Activated naive CD8-positive, alpha-beta T cell treated with anti-CD3 and anti-CD28 coated beads, Interleukin-2, amount 10 ng/mL, durations not matched to agents 7 days and 5 days (primary cell): ENCODE measurements at regions not wholly inside any gene's neighbourhood (a gene's known extent, or its start where the extent isn't known, plus 50 kb on each side); places are given as distances from the start of the nearest gene placed in this dataset.
"Not testable (repeated sequence)": the region's sequence is repeated elsewhere in the genome, so short reads cannot be mapped to it uniquely, and the experiment has no call there.

ENCODE experiments used
- ATAC-seq: fragments of 150-1000 bp; cut with Tn5 transposase; one replicate; pipeline ENCODE4 v1.10.0; 2021; ENCODE audit warnings: low read depth, moderate library complexity
- POLR2A ChIA-PET: fragments of 350-600 bp; sonication (Branson Sonifier 250); formaldehyde crosslinking; loops from one replicate; lab custom pipeline; 2021; ENCODE audit warnings: antibody characterized with exemption; lab: Charles Lee
- DNase-seq: peaks from one replicate; pipeline ENCODE4 v3.0.0; 2021
- H3K27ac Mint-ChIP-seq: one replicate; pipeline ENCODE4 v1.8.0; 2022; ENCODE audit warnings: mild to moderate bottlenecking, mixed read lengths
- H3K27me3 Mint-ChIP-seq: one replicate; pipeline ENCODE4 v1.8.0; 2022; ENCODE audit warnings: mild to moderate bottlenecking, moderate library complexity, mixed read lengths
- H3K36me3 Mint-ChIP-seq: one replicate; pipeline ENCODE4 v1.8.0; 2021; ENCODE audit warnings: mild to moderate bottlenecking, mixed read lengths
- H3K4me1 Mint-ChIP-seq: one replicate; pipeline ENCODE4 v1.8.0; 2021; ENCODE audit warnings: mixed read lengths
- H3K4me3 Mint-ChIP-seq: one replicate; pipeline ENCODE4 v1.8.0; 2022; ENCODE audit warnings: mild to moderate bottlenecking, moderate library complexity, mixed read lengths
- H3K9me3 Mint-ChIP-seq: one replicate; pipeline ENCODE4 v1.8.0; 2021; ENCODE audit warnings: mixed read lengths

DNA sequence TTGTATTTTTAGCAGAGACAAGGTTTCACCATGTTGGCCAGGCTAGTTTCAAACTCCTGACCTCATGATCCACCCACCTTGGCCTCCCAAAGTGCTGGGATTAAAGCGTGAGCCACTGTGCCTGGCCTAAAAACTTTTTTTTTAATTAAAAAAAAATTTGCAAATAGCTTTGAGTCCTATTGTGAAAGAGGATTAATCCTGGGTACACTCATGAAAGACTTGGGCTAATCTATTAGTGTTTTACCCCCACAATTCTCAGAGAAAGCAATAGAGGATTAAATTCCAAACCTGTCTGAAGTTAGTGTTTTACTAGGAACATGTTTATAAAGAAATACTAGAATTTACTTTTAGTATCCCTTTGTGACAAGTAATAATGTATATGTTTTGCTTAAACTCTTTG is 76.9 kb upstream of the ITGB1 start:
- Mint-ChIP-seq H3K27me3 (peaks cover 5% of the 10 kb centered on the region), H3K4me3 (no peak overlapping the region), H3K9me3 (no peaks in the 10 kb centered on the region), H3K27ac (no peak overlapping the region), H3K36me3 (no peaks in the 10 kb centered on the region), H3K4me1 (no peaks in the 10 kb centered on the region)
- no peak for DNase-seq
- POLR2A ChIA-PET: no interaction called here
- no peak for ATAC-seq

DNA sequence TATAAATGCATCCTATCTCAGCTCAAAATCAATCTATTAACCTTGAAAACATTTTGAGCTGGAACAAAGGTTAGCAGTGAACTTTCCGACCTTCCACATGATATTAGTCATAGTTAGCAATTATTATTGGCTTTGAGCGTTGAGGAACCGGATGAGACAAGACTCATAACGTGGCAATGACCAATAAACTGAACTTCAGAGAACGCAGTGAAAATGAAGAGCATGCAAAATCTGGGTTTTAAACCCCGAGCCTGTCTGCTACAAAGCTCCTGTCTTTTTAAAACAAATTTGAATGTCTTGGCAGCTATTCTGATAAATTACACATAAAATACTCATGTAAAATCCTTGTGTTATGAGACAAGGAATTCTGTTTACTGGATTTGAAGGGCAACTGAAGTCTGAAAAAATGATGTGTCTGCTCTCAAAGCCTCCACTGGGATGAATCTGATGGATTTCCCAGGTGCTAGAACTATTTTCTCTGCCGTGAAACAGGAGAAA is 74.7 kb upstream of the ITGB1 start:
- POLR2A ChIA-PET: no interaction called here
- H3K9me3 Mint-ChIP-seq: no peaks in the 10 kb centered on the region
- DNase-seq: no peak
- H3K4me1 Mint-ChIP-seq: peaks cover 3% of the 10 kb centered on the region
- H3K36me3 Mint-ChIP-seq: no peaks in the 10 kb centered on the region
- H3K4me3 Mint-ChIP-seq: no peak overlapping the region
- peaks cover 5% of the 10 kb centered on the region for H3K27me3 Mint-ChIP-seq
- H3K27ac Mint-ChIP-seq: no peak overlapping the region
- ATAC-seq: no peak

DNA sequence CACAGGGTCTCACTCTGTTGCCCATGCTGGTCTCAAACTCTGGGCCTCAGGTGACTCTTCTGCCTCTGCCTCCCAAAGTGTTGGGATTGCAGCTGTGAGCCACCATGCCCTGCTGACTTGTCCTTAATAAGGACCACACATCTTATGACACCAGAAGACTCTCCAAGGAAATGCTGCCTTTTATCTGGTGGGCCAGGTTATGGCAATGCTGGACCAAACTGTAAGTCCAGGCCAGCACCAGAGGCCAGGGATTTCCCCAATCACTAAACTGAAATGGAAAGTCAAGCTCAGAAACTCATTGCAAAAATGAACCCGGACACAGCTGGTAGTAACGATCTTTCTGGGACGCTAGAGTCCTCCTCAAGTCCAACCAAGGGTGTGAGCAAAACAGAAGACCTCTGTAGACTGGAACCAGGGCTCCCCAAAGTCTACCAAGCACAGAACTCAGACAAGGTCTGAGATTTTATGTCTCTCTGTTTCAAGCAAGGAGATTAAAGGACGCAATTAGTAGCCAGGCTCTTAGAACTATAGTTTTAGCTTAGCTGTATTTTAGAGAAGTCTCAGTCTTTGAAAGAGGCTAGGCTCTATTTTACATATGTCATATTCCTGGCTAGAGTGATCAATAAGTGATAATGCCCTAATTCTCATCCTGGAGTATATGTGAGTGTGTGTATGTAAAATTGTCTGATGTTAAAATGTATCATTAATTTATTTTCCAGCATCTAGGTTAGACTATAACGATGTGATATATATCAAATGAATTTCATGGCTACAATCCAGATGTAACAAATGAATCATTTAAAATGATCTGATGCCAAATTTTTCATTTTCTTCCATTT is 74.0 kb upstream of the ITGB1 start:
- Mint-ChIP-seq H3K27me3 (peaks cover 5% of the 10 kb centered on the region), H3K4me1 (peaks cover 3% of the 10 kb centered on the region), H3K27ac (no peak overlapping the region), H3K36me3 (no peaks in the 10 kb centered on the region), H3K4me3 (no peak overlapping the region), H3K9me3 (no peaks in the 10 kb centered on the region)
- no peak for ATAC-seq
- no peak for DNase-seq
- POLR2A ChIA-PET: no interaction called here

DNA sequence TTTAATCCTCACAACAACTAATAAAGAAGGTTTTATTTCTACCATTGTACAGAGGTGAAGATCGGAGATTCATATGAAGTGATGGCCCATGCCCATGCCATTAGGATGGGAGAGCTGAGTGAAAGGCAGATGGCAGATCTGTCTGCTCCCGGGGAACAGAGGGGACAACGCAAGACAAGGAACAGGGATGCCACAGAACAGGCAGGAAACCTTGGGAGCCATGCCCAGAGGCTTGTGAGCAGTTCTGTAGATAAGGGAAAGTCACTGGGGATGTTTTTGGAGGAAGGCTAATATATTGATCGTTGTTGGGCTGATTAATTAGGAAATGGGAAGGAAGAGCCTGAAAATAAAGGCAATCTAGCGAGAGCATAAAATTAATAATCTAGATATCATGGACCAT is 73.1 kb upstream of the ITGB1 start:
- POLR2A ChIA-PET: no interaction called here
- peaks cover 3% of the 10 kb centered on the region for H3K4me1 Mint-ChIP-seq
- DNase-seq: no peak
- H3K27ac Mint-ChIP-seq: no peak overlapping the region
- H3K4me3 Mint-ChIP-seq: no peak overlapping the region
- no peak for ATAC-seq
- no peaks in the 10 kb centered on the region for H3K36me3 Mint-ChIP-seq
- H3K27me3 Mint-ChIP-seq: peaks cover 10% of the 10 kb centered on the region
- no peaks in the 10 kb centered on the region for H3K9me3 Mint-ChIP-seq

DNA sequence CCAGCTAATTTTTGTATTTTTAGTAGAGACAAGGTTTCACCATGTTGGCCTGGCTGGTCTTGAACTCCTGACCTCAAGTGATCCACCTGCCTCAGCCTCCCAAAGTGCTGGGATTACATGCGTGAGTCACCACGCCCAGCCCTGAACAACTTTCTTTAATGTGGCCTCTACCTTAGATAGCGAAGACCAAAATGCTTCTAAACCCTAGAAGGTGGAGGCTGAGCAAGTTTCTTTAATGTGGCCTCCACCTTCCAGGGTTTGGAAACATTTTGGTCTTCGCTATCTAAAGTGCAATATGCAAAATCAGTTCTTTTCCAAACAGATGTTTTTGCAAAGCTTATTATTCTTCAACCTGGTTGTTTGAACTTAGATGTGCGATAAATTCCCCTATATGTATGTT is 70.5 kb upstream of the ITGB1 start:
- not testable (repeated sequence) for H3K27ac Mint-ChIP-seq

DNA sequence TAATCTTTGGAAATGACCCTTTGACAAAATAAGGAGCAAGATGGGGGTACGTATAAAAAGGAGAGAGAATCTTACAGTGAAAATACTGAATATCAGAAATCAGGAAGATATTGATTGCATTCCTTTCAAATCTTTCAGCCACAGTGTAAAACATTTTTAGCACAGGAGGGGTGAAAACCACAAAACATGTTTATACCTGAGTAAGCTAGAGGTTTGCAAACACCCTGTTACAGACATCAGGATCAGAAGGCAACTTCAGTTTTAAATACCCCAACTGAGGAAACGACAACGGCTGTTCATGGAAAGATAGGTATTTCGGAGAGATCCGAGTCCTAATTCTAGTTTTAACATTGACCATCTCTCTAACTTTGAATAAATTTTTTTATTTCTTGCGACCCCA is 69.1 kb upstream of the ITGB1 start:
- H3K4me1 Mint-ChIP-seq: peaks cover 8% of the 10 kb centered on the region
- no peak overlapping the region for H3K27ac Mint-ChIP-seq
- H3K9me3 Mint-ChIP-seq: no peaks in the 10 kb centered on the region
- DNase-seq: no peak
- peaks cover 5% of the 10 kb centered on the region for H3K27me3 Mint-ChIP-seq
- POLR2A ChIA-PET: no interaction called here
- no peaks in the 10 kb centered on the region for H3K36me3 Mint-ChIP-seq
- no peak overlapping the region for H3K4me3 Mint-ChIP-seq
- no peak for ATAC-seq

More for the DNA sequence above, 70.5 kb upstream of the ITGB1 start:
- H3K4me3 Mint-ChIP-seq, H3K27me3 Mint-ChIP-seq, DNase-seq, H3K4me1 Mint-ChIP-seq, H3K36me3 Mint-ChIP-seq, H3K9me3 Mint-ChIP-seq: not testable (repeated sequence)
- ATAC-seq: peak; percentile 42
- POLR2A ChIA-PET: interaction anchor here (0.7 kb wide), 2 partner anchors 108 to 717 kb away, joined by 3 read pairs; no protein-coding TSS in a partner anchor

DNA sequence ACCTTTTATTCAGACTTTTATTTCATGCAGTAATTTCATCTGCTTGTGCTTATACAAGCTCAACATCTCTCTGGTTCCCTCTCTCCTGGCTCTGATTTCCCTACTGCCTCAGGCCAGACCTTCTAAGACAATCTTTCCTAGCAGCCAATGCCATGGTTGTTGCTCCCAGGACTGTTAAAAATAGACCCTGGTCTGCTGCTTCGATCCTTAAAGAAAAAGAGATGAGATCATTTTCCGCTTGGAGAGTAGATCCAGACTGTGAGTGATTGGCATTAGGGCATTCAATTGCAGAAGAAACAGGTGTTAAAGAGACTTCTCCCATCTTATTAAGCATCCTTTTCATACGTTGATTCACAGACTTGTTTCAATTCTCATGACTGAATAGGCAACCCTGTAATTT is 68.4 kb upstream of the ITGB1 start:
- Mint-ChIP-seq H3K27ac (no peak overlapping the region), H3K4me3 (no peak overlapping the region), H3K9me3 (no peaks in the 10 kb centered on the region), H3K4me1 (peaks cover 8% of the 10 kb centered on the region), H3K36me3 (no peaks in the 10 kb centered on the region), H3K27me3 (peaks cover 5% of the 10 kb centered on the region)
- ATAC-seq: no peak
- POLR2A ChIA-PET: no interaction called here
- DNase-seq: no peak

DNA sequence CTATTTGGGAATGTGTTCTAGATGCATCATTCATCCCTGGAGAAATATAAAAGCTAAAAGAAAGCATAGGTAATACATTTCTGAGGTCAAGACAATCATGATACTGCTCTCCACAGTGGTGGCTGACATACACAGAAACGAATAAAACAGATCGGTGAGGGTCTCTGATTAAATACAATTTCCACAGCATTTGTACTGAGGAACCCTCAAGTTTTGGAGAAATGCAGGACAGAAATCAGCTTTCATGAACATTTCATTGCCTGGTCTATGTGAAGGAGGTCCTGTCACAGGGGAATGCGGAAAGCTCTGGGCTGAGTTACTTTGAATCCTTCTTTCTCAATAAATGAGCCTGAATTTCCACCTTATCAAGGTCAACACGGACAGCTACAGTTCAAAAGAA is 67.9 kb upstream of the ITGB1 start:
- Mint-ChIP-seq H3K27ac (no peak overlapping the region), H3K9me3 (no peaks in the 10 kb centered on the region), H3K27me3 (peaks cover 5% of the 10 kb centered on the region), H3K36me3 (no peaks in the 10 kb centered on the region), H3K4me1 (peaks cover 8% of the 10 kb centered on the region), H3K4me3 (no peak overlapping the region)
- DNase-seq: no peak
- POLR2A ChIA-PET: no interaction called here
- ATAC-seq: no peak

DNA sequence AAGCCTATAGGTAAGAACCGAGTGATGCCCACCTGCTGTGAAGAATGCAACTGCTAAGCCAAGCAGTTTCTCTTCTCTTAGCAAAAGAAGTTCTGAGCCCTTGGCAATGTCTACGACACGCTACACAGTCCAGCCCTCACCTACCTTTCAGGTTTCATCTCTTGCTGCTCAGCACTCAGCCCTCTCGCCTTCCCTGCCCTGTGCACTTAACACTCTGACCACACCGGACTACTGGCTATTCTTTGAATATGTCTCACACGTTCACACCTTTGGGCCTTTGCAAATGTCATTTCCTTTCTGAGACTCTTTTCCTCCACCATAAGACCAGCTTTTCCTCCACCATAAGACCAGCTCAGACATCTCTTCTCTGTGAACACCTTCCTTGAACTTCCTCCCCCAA is 67.0 kb upstream of the ITGB1 start:
- POLR2A ChIA-PET: no interaction called here
- H3K27me3 Mint-ChIP-seq: peaks cover 5% of the 10 kb centered on the region
- no peak for DNase-seq
- no peaks in the 10 kb centered on the region for H3K36me3 Mint-ChIP-seq
- peaks cover 8% of the 10 kb centered on the region for H3K4me1 Mint-ChIP-seq
- no peak for ATAC-seq
- no peak overlapping the region for H3K27ac Mint-ChIP-seq
- H3K4me3 Mint-ChIP-seq: no peak overlapping the region
- no peaks in the 10 kb centered on the region for H3K9me3 Mint-ChIP-seq

DNA sequence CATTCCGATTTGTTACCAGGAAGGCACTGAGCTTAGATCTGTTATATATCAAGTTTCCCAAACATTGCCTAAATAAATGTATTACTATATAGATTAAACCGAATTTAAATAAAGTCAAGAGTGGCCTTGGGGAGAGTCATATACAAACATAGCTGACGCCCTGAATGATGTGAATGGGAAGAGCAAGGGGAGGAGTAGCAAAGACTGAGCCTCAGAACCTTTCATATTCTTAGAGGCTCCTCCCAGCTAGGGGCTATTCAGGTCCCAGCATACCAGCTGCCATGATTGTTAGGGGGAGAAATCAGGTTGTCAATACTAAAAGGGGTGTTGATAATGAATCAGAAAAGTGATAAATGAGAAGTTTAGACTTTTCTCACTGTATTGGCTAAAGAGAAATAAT is 64.7 kb upstream of the ITGB1 start:
- Mint-ChIP-seq H3K9me3 (no peaks in the 10 kb centered on the region), H3K27me3 (peaks cover 5% of the 10 kb centered on the region), H3K4me1 (peaks cover 4% of the 10 kb centered on the region), H3K4me3 (no peak overlapping the region), H3K27ac (no peak overlapping the region), H3K36me3 (no peaks in the 10 kb centered on the region)
- ATAC-seq (no peak), DNase-seq (no peak)
- POLR2A ChIA-PET: no interaction called here

DNA sequence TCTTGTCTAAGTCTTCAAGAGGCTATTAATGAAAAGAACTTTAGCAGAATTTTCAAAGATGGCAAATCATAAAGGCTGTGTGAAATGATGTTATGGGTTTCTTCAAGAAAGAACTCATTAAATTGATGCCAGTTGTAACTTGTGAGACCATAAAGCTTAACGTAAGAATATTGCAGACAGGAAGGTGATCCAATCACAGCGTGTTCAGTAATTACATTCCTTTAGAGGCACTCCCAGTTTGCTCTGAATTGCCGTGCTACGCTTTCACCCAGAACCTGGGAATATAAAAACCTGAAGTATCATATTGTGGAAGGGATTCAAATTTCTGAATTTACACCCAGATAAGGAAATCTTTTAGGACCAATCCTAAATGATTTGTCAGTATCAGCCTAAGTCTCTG is 64.1 kb upstream of the ITGB1 start:
- POLR2A ChIA-PET: no interaction called here
- Mint-ChIP-seq H3K36me3 (no peaks in the 10 kb centered on the region), H3K27me3 (peaks cover 5% of the 10 kb centered on the region), H3K27ac (no peak overlapping the region), H3K9me3 (no peaks in the 10 kb centered on the region), H3K4me1 (peaks cover 4% of the 10 kb centered on the region), H3K4me3 (no peak overlapping the region)
- ATAC-seq (no peak), DNase-seq (no peak)

DNA sequence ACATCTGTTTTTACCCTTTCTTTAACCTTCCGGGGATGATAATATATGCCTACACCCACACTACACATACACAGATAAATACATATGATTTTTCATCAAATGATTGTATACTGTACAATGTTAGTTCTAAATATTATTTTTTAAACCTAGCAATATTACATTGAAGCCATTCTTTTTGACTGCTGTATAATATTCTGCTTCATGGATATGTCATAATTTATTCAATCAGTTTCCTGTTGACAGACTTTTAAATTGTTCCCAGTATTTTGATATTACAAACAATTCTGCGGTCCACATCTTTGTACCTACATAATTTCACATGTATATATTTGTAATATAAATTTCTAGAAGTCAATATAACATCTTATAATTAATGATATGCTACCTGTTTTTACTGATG is 59.0 kb upstream of the ITGB1 start:
- H3K4me1 Mint-ChIP-seq: no peaks in the 10 kb centered on the region
- no peaks in the 10 kb centered on the region for H3K36me3 Mint-ChIP-seq
- H3K4me3 Mint-ChIP-seq: no peak overlapping the region
- H3K27me3 Mint-ChIP-seq: no peaks in the 10 kb centered on the region
- DNase-seq (no peak), ATAC-seq (no peak)
- H3K9me3 Mint-ChIP-seq: no peaks in the 10 kb centered on the region
- POLR2A ChIA-PET: no interaction called here
- H3K27ac Mint-ChIP-seq: no peak overlapping the region

DNA sequence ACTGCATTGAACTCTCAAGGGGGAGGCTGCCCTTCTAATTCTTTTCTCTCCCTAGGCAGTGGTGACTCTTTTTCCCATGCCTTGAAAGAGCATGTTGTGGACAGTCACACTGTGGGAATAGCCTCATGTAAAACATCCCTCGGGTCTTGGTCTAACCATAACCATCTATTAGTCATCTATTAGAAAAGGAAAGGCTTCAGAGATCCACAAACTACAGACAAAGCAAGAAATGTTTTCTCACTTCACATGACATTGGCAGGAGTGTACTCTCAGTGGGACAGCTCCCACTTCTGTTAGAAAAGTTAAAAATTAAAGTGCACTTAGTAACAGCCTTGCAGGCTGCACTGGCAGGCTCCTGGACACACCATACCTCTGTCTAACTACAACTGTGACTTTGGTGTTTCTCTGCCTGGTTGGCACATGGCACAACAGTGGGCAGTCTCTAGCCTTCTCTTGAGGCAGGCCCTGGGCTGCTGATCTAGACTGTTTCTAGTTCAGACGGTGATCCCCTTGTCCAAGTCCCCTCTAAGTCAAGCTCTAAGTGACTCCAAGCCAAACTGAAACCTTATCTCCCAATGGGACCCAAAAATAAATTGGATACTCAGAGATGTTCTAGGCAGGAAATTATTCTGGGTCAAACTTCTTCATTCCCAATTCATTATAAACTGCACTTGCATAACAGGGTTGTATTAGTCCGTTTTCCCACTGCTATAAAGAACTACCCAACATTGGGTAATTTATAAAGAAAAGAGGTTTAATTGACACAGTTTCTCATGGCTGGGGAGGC is 57.9 kb upstream of the ITGB1 start:
- H3K4me3 Mint-ChIP-seq: no peak overlapping the region
- no peak for DNase-seq
- H3K9me3 Mint-ChIP-seq: no peaks in the 10 kb centered on the region
- POLR2A ChIA-PET: no interaction called here
- H3K36me3 Mint-ChIP-seq: no peaks in the 10 kb centered on the region
- no peak overlapping the region for H3K27ac Mint-ChIP-seq
- H3K4me1 Mint-ChIP-seq: no peaks in the 10 kb centered on the region
- ATAC-seq: no peak
- no peaks in the 10 kb centered on the region for H3K27me3 Mint-ChIP-seq

DNA sequence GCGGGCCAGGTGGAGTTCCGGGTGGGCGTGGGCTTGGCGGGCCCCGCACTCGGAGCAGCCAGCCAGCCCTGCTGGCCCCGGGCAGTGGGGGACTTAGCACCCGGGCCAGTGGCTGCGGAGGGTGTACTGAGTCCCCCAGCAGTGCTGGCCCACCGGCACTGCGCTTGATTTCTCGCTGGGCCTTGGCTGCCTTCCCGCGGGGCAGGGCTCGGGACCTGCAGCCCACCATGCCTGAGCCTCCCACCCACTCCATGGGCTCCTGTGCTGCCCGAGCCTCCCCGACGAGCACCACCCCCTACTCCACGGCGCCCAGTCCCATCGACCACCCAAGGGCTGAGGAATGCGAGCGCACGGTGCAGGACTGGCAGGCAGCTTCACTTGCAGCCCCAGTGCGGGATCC is 55.3 kb upstream of the ITGB1 start:
- not testable (repeated sequence) for ATAC-seq, H3K4me1 Mint-ChIP-seq

More for the DNA sequence above, 55.3 kb upstream of the ITGB1 start:
- H3K9me3 Mint-ChIP-seq, POLR2A ChIA-PET, DNase-seq, H3K4me3 Mint-ChIP-seq, H3K36me3 Mint-ChIP-seq, H3K27me3 Mint-ChIP-seq, H3K27ac Mint-ChIP-seq: not testable (repeated sequence)
